Large intestine (tissue), 3 donors: ENCODE measurements at regions not wholly inside any gene's neighbourhood (a gene's known extent, or its start where the extent isn't known, plus 50 kb on each side); places are given as distances from the start of the nearest gene placed in this dataset.

ENCODE experiments used
- DNase-seq, 2 donors: peaks; one replicate each; pipeline versions ENCODE4 v3.0.0 to v3.0.0-alpha.2; 2013
- H3K27ac ChIP-seq: one replicate; pipeline ENCODE4 v1.5.1; 2013; ENCODE audit warnings: low read length
- H3K27me3 ChIP-seq: 2 replicates; pipeline ENCODE4 v1.6.1; 2013; ENCODE audit warnings: low read length; ENCODE audit not compliant: control insufficient read depth, insufficient read depth
- H3K36me3 ChIP-seq: 2 replicates; pipeline ENCODE4 v1.6.1; 2013; ENCODE audit warnings: low read length; ENCODE audit not compliant: control insufficient read depth, insufficient read depth
- H3K4me1 ChIP-seq: one replicate; pipeline ENCODE4 v1.6.1; 2013; ENCODE audit warnings: low read length; ENCODE audit not compliant: control insufficient read depth, insufficient read depth
- H3K4me3 ChIP-seq: one replicate; pipeline ENCODE4 v1.5.1; 2013; ENCODE audit warnings: low read length
- H3K9me3 ChIP-seq: one replicate; pipeline ENCODE4 v1.6.1; 2013; ENCODE audit warnings: mild to moderate bottlenecking, low read depth, low read length, moderate library complexity; ENCODE audit not compliant: control insufficient read depth
- WGBS: methylation state at CpG from one replicate; pipeline ENCODE4 v1.1.5; 2013; ENCODE audit warnings: low lambda C conversion rate; ENCODE audit not compliant: insufficient coverage; 5-methylcytosine and 5-hydroxymethylcytosine counted together

DNA sequence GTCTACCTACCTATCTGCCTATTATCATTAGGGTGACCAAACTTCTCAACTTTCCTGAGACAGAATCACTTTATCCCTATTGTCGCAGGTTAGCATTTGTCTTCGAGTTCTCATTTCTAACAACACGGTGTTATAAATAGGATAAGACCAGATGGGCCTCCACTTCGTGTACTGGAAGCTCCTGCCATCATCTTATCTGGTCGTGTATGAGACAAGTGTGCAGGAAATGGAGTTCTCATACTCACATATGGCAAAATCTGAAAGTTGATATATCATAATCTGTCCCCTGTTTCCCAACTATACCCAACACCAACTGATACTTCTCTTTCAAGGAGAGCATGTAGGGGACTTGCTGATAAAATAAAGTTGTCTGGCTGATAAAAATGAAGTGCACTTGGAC, 287.4 kb upstream of the FOXK1 start:
- DNase-seq, result no peak
- H3K9me3 ChIP-seq, result no peaks in the 10 kb centered on the region
- 95% methylated on average over 3 of the region's 5 CpGs for WGBS

GRCh38 chr7:4399121-4399520, 283.0 kb upstream of the FOXK1 start:
- Histone ChIP-seq H3K4me3 (no peak overlapping the region), H3K9me3 (peaks cover 3% of the 10 kb centered on the region), H3K27me3 (no peaks in the 10 kb centered on the region), H3K36me3 (no peaks in the 10 kb centered on the region), H3K27ac (no peak overlapping the region), H3K4me1 (no peaks in the 10 kb centered on the region)
- DNase-seq, result no peak
- whole genome bisulfite sequencing, result no CpG with 5 or more reads among the region's 4 CpGs

More for the DNA sequence above, 287.4 kb upstream of the FOXK1 start:
- Histone ChIP-seq H3K36me3 (no peaks in the 10 kb centered on the region), H3K4me1 (no peaks in the 10 kb centered on the region), H3K27me3 (no peaks in the 10 kb centered on the region), H3K4me3 (no peak overlapping the region), H3K27ac (no peak overlapping the region)

- Histone ChIP-seq H3K27me3 (no peaks in the 10 kb centered on the region), H3K4me1 (no peaks in the 10 kb centered on the region), H3K4me3 (no peak overlapping the region), H3K27ac (no peak overlapping the region), H3K36me3 (no peaks in the 10 kb centered on the region), H3K9me3 (peaks cover 3% of the 10 kb centered on the region)
- no peak for DNase-seq
- WGBS, result no CpG with 5 or more reads among the region's 8 CpGs
These were observed 282.5 kb upstream of the FOXK1 start for GRCh38 chr7:4399596-4399995.

GRCh38 chr7:4406288-4407058, 275.6 kb upstream of the FOXK1 start:
- 100% methylated on average over 1 of the region's 7 CpGs for WGBS

DNA sequence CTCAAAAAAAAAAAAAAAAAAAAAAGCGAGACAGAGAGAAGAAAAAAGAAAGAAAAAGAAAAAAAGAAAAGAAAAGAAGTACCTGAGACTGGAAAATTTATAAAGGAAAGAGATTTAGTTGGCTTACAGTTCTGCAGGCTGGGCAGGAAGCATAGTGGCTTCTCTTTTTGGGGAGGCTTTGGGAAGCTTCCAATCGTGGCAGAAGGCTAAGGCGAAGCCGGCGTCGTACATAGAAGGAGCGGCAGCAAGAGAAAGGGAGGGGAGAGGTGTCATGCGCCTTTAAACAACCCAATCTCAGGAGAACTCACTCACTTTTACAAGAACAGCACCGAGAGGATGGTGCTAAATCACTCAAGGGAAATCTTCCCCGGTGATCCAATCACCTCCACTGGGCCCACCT, 272.1 kb upstream of the FOXK1 start:
- no peaks in the 10 kb centered on the region for H3K36me3 ChIP-seq
- H3K4me1 ChIP-seq, result peaks cover 3% of the 10 kb centered on the region
- peaks cover 6% of the 10 kb centered on the region for H3K9me3 ChIP-seq
- no peak overlapping the region for H3K27ac ChIP-seq
- WGBS, result 83% methylated on average over 1 of the region's 10 CpGs
- no peaks in the 10 kb centered on the region for H3K27me3 ChIP-seq
- no peak overlapping the region for H3K4me3 ChIP-seq
- no peak for DNase-seq

More at GRCh38 chr7:4406288-4407058, 275.6 kb upstream of the FOXK1 start:
- Histone ChIP-seq H3K27ac (no peak overlapping the region), H3K36me3 (no peaks in the 10 kb centered on the region), H3K9me3 (peaks cover 3% of the 10 kb centered on the region), H3K4me1 (peaks cover 3% of the 10 kb centered on the region), H3K4me3 (no peak overlapping the region), H3K27me3 (no peaks in the 10 kb centered on the region)
- peak in 1 of 2 donors; percentile 29 for DNase-seq

DNA sequence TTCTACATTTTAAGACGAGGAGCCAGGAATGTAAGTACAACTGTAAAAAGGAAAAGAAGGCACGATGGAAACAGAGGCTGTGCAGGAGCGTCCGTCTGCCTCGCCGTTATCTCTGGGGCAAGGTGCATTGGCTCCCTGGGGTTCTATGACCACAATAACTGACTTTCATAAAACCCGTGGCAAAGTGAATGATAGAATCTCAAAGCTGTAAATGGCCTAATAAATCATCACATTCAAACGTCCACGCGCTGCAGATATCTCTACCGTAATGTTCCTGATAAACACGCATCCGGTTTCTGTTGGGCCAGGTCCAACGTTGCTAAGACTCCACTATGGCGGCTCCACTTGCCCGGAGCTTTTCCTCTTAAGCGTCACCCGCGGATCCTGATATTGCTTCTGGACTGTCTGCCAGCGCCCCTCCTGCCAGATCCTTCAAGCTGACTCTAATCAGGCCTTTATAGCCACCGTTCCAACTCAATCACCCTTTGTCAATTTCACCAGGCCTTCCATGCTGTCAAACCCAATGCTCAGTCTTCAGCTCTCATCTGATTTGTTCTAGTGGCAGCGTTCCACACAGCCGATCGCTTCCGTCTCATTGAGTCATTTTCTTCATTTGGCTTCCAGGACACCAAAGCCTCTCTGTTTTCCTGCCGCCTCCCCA, 265.6 kb upstream of the FOXK1 start:
- Histone ChIP-seq H3K27ac (peak overlapping the region; percentile 64), H3K36me3 (no peaks in the 10 kb centered on the region), H3K4me1 (peaks cover 8% of the 10 kb centered on the region), H3K9me3 (peaks cover 8% of the 10 kb centered on the region), H3K4me3 (peak overlapping the region; percentile 8), H3K27me3 (no peaks in the 10 kb centered on the region)
- DNase-seq, result peak; percentile 87 to 95
- 13% methylated on average over 4 of the region's 26 CpGs for WGBS

GRCh38 chr7:4428526-4428925, 253.6 kb upstream of the FOXK1 start:
- Histone ChIP-seq H3K27me3 (no peaks in the 10 kb centered on the region), H3K27ac (no peak overlapping the region), H3K9me3 (no peaks in the 10 kb centered on the region), H3K4me3 (no peak overlapping the region), H3K4me1 (no peaks in the 10 kb centered on the region), H3K36me3 (no peaks in the 10 kb centered on the region)
- no peak for DNase-seq
- WGBS, result 80% methylated on average over 1 of the region's 7 CpGs

GRCh38 chr7:4430227-4430626, 251.9 kb upstream of the FOXK1 start:
- no peaks in the 10 kb centered on the region for H3K9me3 ChIP-seq
- H3K27me3 ChIP-seq, result no peaks in the 10 kb centered on the region
- no peak overlapping the region for H3K4me3 ChIP-seq
- 80% methylated on average over 1 of the region's 1 CpG for WGBS
- DNase-seq, result no peak
- H3K27ac ChIP-seq, result no peak overlapping the region
- no peaks in the 10 kb centered on the region for H3K36me3 ChIP-seq
- H3K4me1 ChIP-seq, result peaks cover 4% of the 10 kb centered on the region

- Histone ChIP-seq H3K4me3 (no peak overlapping the region), H3K36me3 (no peaks in the 10 kb centered on the region), H3K27me3 (no peaks in the 10 kb centered on the region), H3K4me1 (peaks cover 32% of the 10 kb centered on the region), H3K9me3 (no peaks in the 10 kb centered on the region), H3K27ac (no peak overlapping the region)
- 79% methylated on average over 3 of the region's 13 CpGs for WGBS
- no peak for DNase-seq
These were observed 247.8 kb upstream of the FOXK1 start for GRCh38 chr7:4434306-4434705.

DNA sequence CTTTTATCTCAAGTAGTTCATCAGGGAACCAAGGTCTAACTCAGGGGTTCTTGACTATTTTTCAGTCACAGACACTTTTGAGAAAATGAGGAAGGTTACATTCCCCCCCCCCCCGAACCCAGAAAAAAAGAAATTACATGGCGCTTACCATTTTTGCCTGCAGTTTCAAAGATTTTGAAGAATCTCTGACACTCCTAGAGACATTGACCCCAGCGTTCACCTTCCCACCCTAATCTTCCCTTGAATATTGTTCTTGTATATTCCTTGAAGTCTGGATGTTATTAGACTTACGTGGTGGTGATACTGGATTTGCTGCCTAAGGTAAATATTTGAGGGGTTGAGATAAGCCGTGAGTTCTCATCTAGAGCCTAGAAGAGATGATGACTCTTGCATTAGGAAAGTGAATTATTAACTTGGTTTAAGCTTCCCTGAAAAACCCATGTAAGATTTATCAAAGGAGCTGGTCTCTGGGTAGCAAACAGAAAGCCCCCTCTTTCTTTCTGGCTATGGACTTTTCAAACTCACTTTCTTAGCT, 245.7 kb upstream of the FOXK1 start:
- Histone ChIP-seq H3K4me3 (peak overlapping the region; percentile 3), H3K4me1 (peaks cover 32% of the 10 kb centered on the region), H3K27ac (peak overlapping the region; percentile 79), H3K36me3 (no peaks in the 10 kb centered on the region), H3K9me3 (no peaks in the 10 kb centered on the region), H3K27me3 (no peaks in the 10 kb centered on the region)
- peak; percentile 63 to 86 for DNase-seq
- no CpG with 5 or more reads among the region's 5 CpGs for WGBS
